ENCODE measurements at regions not wholly inside any gene's neighbourhood (a gene's known extent, or its start where the extent isn't known, plus 50 kb on each side); places are given as distances from the start of the nearest gene placed in this dataset.

GRCh38 chr22:49609207-49609876, 218.3 kb downstream of the BRD1 start:
- Histone ChIP-seq H3K27me3 (ENCODE audit: insufficient read depth, low read length) (0 out of 2 replicates have a peak, but pooled peaks cover 6% of the 10 kb centered on the region), H3K36me3 (ENCODE audit: control insufficient read depth in 1 of 2, insufficient read depth in 2 of 2, low read length in 2 of 2) (peaks cover 0 to 4% of the 10 kb centered on the region in 2 experiments; a peak in 2 of 4 replicates), H3K27ac (ENCODE audit: low read depth, low read length) (no peak overlapping the region), H3K9ac (ENCODE audit: low read length) (no peak overlapping the region), H3K4me2 (ENCODE audit: low read length) (no peak overlapping the region), H3K4me1 (ENCODE audit: control insufficient read depth in 1 of 2, insufficient read depth in 2 of 2, low read length in 2 of 2) (no peaks in the 10 kb centered on the region), H3K9me2 (ENCODE audit: insufficient read depth) (no peaks in the 10 kb centered on the region), H2AFZ (ENCODE audit: low read depth, low read length, poor library complexity, severe bottlenecking) (no peak overlapping the region), H4K20me1 (ENCODE audit: insufficient read depth) (no peaks in the 10 kb centered on the region), H3K9me3 (ENCODE audit: control insufficient read depth in 1 of 2, insufficient read depth in 1 of 2, low read depth in 1 of 2, low read length in 2 of 2) (no peaks in the 10 kb centered on the region), H3K79me2 (ENCODE audit: insufficient read depth, low read length) (peaks cover 92% of the 10 kb centered on the region), H3K4me3 (replicated peaks in 1 of 2; ENCODE audit: low read depth in 1 of 2, low read length in 2 of 2) (no peak overlapping the region)
- BruUV-seq (replicated peaks): no TSS peak
- no peak for ATAC-seq
- RAD21 ChIA-PET (ENCODE audit: low non-redundant PET in 1 of 2, low total read pairs in 2 of 2, uncharacterized antibody in 2 of 2, unreplicated experiment in 2 of 2): no interaction called here
- intact Hi-C loops (cut with micrococcal nuclease): no loop called here
- DNase-seq (ENCODE audit: low read depth, low spot score): no peak
- TF ChIP-seq SP1 (IDR thresholded peaks at IDR 0.05; ENCODE audit: low read depth) (no peak), ZBTB33 (IDR thresholded peaks at IDR 0.05; ENCODE audit: extremely low read depth, insufficient replicate concordance, low read length) (no peak), POLR2A (IDR thresholded peaks at IDR 0.05; ENCODE audit: borderline replicate concordance, extremely low read depth, insufficient read depth, insufficient read length) (no peak), FOSL1 (IDR thresholded peaks at IDR 0.05; ENCODE audit: low read depth) (no peak), EGR1 (IDR thresholded peaks at IDR 0.05; ENCODE audit: low read depth) (no peak), CTCF (IDR thresholded peaks at IDR 0.05 in 2 of 3, conservative IDR thresholded peaks at IDR 0.05 in 1 of 3; ENCODE audit: borderline replicate concordance in 1 of 3, insufficient read depth in 1 of 3, low read depth in 2 of 3, low read length in 2 of 3) (no peak), CBX3 (IDR thresholded peaks at IDR 0.05; ENCODE audit: low read depth) (no peak), EZH2 (IDR thresholded peaks at IDR 0.05) (no peak), SRF (IDR thresholded peaks at IDR 0.05; ENCODE audit: low read depth) (no peak), EZH2phosphoT487 (IDR thresholded peaks at IDR 0.05; ENCODE audit: borderline replicate concordance) (no peak)
- POLR2A ChIA-PET: no interaction called here
- CTCF ChIA-PET: no interaction called here
